ENCODE measurements at regions not wholly inside any gene's neighbourhood (a gene's known extent, or its start where the extent isn't known, plus 50 kb on each side); places are given as distances from the start of the nearest gene placed in this dataset.

- TF ChIP-seq CTCF (IDR thresholded peaks at IDR 0.05) (no peak), POLR2A (IDR thresholded peaks at IDR 0.05) (no peak), POLR2AphosphoS5 (IDR thresholded peaks at IDR 0.05) (no peak)
- H3K27ac ChIP-seq = no peak overlapping the region
- no peak overlapping the region for H3K4me3 ChIP-seq
- DNase-seq (ENCODE audit: low spot score in 2 of 2) = no peak
- H3K36me3 ChIP-seq = no peaks in the 10 kb centered on the region
- H3K9me3 ChIP-seq = no peaks in the 10 kb centered on the region
- H3K4me1 ChIP-seq = no peaks in the 10 kb centered on the region
- H3K27me3 ChIP-seq = no peaks in the 10 kb centered on the region
- intact Hi-C loops (cut with DNase I; ENCODE audit: low total_unique reads) = no loop called here
These were observed 117.0 kb upstream of the HS3ST1 start for GRCh38 chr4:11545651-11546050.

GRCh38 chr4:11544211-11544610 lies 115.5 kb upstream of the HS3ST1 start:
- H3K4me1 ChIP-seq = no peaks in the 10 kb centered on the region
- H3K36me3 ChIP-seq = no peaks in the 10 kb centered on the region
- no peak for TF ChIP-seq POLR2AphosphoS5 (IDR thresholded peaks at IDR 0.05)
- TF ChIP-seq POLR2A (IDR thresholded peaks at IDR 0.05) = no peak
- TF ChIP-seq CTCF (IDR thresholded peaks at IDR 0.05) = no peak
- H3K9me3 ChIP-seq = no peaks in the 10 kb centered on the region
- intact Hi-C loops (cut with DNase I; ENCODE audit: low total_unique reads) = no loop called here
- no peak overlapping the region for H3K27ac ChIP-seq
- H3K4me3 ChIP-seq = no peak overlapping the region
- no peaks in the 10 kb centered on the region for H3K27me3 ChIP-seq
- DNase-seq (ENCODE audit: low spot score in 2 of 2) = no peak

GRCh38 chr4:11543706-11544105 lies 115.0 kb upstream of the HS3ST1 start:
- intact Hi-C loops (cut with DNase I; ENCODE audit: low total_unique reads) = no loop called here
- no peak overlapping the region for H3K27ac ChIP-seq
- no peaks in the 10 kb centered on the region for H3K9me3 ChIP-seq

GRCh38 chr4:11542952-11543351 lies 114.3 kb upstream of the HS3ST1 start:
- no peak for DNase-seq (ENCODE audit: low spot score in 2 of 2)
- H3K4me3 ChIP-seq = no peak overlapping the region
- no peaks in the 10 kb centered on the region for H3K27me3 ChIP-seq
- no peaks in the 10 kb centered on the region for H3K4me1 ChIP-seq
- intact Hi-C loops (cut with DNase I; ENCODE audit: low total_unique reads) = no loop called here
- no peaks in the 10 kb centered on the region for H3K36me3 ChIP-seq
- H3K27ac ChIP-seq = no peak overlapping the region
- TF ChIP-seq POLR2A (IDR thresholded peaks at IDR 0.05) (no peak), POLR2AphosphoS5 (IDR thresholded peaks at IDR 0.05) (no peak), CTCF (IDR thresholded peaks at IDR 0.05) (no peak)
- no peaks in the 10 kb centered on the region for H3K9me3 ChIP-seq

More at GRCh38 chr4:11543706-11544105, 115.0 kb upstream of the HS3ST1 start:
- Histone ChIP-seq H3K4me3 (no peak overlapping the region), H3K27me3 (no peaks in the 10 kb centered on the region), H3K4me1 (no peaks in the 10 kb centered on the region), H3K36me3 (no peaks in the 10 kb centered on the region)
- DNase-seq (ENCODE audit: low spot score in 2 of 2) = no peak
- TF ChIP-seq POLR2AphosphoS5 (IDR thresholded peaks at IDR 0.05) (no peak), POLR2A (IDR thresholded peaks at IDR 0.05) (no peak), CTCF (IDR thresholded peaks at IDR 0.05) (no peak)

- Histone ChIP-seq H3K4me1 (no peaks in the 10 kb centered on the region), H3K27ac (no peak overlapping the region), H3K36me3 (no peaks in the 10 kb centered on the region), H3K4me3 (no peak overlapping the region), H3K27me3 (no peaks in the 10 kb centered on the region), H3K9me3 (no peaks in the 10 kb centered on the region)
- TF ChIP-seq POLR2A (IDR thresholded peaks at IDR 0.05) (no peak), POLR2AphosphoS5 (IDR thresholded peaks at IDR 0.05) (no peak), CTCF (IDR thresholded peaks at IDR 0.05) (no peak)
- DNase-seq (ENCODE audit: low spot score in 2 of 2) = no peak
- intact Hi-C loops (cut with DNase I; ENCODE audit: low total_unique reads) = loop anchor here (5.0 kb wide), 2 partner anchors 1041 to 1286 kb away; no protein-coding TSS in a partner anchor
These were observed 109.2 kb upstream of the HS3ST1 start for GRCh38 chr4:11537846-11538245.
